NCI-H2196 treated with DMSO at 0.1 percent for 48 hours (cell line): ENCODE measurements at regions not wholly inside any gene's neighbourhood (a gene's known extent, or its start where the extent isn't known, plus 50 kb on each side); places are given as distances from the start of the nearest gene placed in this dataset.
"Not testable (repeated sequence)": the region's sequence is repeated elsewhere in the genome, so short reads cannot be mapped to it uniquely, and the experiment has no call there.

ENCODE experiments used
- DNase-seq: peaks from one replicate; lab custom pipeline; 2025; ENCODE audit not compliant: unreplicated experiment; lab: John Stamatoyannopoulos, UW

DNA sequence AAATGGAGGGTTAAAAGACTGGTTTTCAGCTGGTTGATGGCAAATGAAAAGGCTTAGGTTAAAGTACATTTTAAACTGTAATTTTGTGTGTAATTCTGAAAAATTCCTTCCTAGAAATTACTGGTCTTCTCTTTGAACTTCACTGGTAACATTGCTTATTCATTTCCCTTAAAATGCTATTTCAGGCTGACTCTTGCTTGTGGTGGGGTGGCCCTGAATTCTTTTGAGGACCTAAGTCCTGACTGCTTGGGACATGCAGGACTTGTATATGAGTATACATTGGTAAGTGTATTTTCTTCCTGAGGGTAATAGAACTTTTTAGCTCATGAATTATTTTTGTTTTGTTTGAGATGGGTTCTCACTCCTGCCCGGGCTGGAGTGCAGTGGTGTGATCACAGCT is 63.0 kb upstream of the ERV3-1 start:
- not testable (repeated sequence) for DNase-seq

- not testable (repeated sequence) for DNase-seq
Measured at GRCh38 chr7:65062566-65062965, 56.1 kb upstream of the ERV3-1 start.

GRCh38 chr7:65059247-65059646 is 52.8 kb upstream of the ERV3-1 start:
- not testable (repeated sequence) for DNase-seq
